Endothelial cell of umbilical vein (primary cell): ENCODE measurements at regions not wholly inside any gene's neighbourhood (a gene's known extent, or its start where the extent isn't known, plus 50 kb on each side); places are given as distances from the start of the nearest gene placed in this dataset.

Experiments used
- BruUV-seq: library from RNA; stranded (reverse); fragments of 400-500 nt; replicated peaks from 2 replicates; lab custom pipeline; 2021; lab: Mats Ljungman, UMichigan
- CTCF ChIA-PET: fragments of 300-600, 350-600 bp; sonication (Branson Sonifier 250); formaldehyde crosslinking; loops from one replicate; lab custom pipeline; 2021; ENCODE audit warnings: antibody characterized with exemption, inconsistent platforms; lab: Charles Lee
- POLR2A ChIA-PET: fragments of 300-600, 350-600 bp; sonication (Branson Sonifier 250); formaldehyde crosslinking; loops from one replicate; lab custom pipeline; 2021; ENCODE audit warnings: antibody characterized with exemption, inconsistent platforms; lab: Charles Lee
- DNase-seq: peaks from one replicate; pipeline ENCODE4 v3.0.0-alpha.2; 2011; ENCODE audit warnings: low read depth, low spot score
- FAIRE-seq: peaks from 2 replicates; lab custom pipeline; 2011; peaks lifted over from hg19 to GRCh38; lab: Jason Lieb, UNC
- H2AFZ ChIP-seq: 2 replicates; pipeline ENCODE4 v1.6.0; 2012; ENCODE audit warnings: low read depth, low read length, control low read depth, inconsistent platforms
- H3K27ac ChIP-seq: 2 replicates; pipeline ENCODE4 v1.5.1; 2011; ENCODE audit warnings: low read depth, mild to moderate bottlenecking, control low read depth, low read length, moderate library complexity; ENCODE audit not compliant: insufficient read depth
- H3K27me3 ChIP-seq, 2 experiments: 2 replicates each; pipeline versions ENCODE4 v1.6.0 to v1.6.1; 2011; ENCODE audit warnings: low read length in 2 of 2, mixed read lengths in 1 of 2; ENCODE audit not compliant: control insufficient read depth in 2 of 2, insufficient read depth in 2 of 2
- H3K36me3 ChIP-seq, 2 experiments: 2 replicates in 1 of 2; 3 replicates in 1 of 2; pipeline ENCODE4 v1.5.1; 2011; ENCODE audit warnings: low read length in 2 of 2, mild to moderate bottlenecking in 1 of 2, moderate library complexity in 1 of 2; ENCODE audit not compliant: control insufficient read depth in 2 of 2, insufficient read depth in 2 of 2; ENCODE audit errors: extremely low read depth in 1 of 2
- H3K4me1 ChIP-seq: 3 replicates; pipeline ENCODE4 v1.5.1; 2011; ENCODE audit warnings: mild to moderate bottlenecking, low read length; ENCODE audit not compliant: control insufficient read depth, insufficient read depth; ENCODE audit errors: extremely low read depth
- H3K4me2 ChIP-seq: 2 replicates; pipeline ENCODE4 v1.6.1; 2011; ENCODE audit warnings: low read length, control low read depth, mixed read lengths; ENCODE audit not compliant: insufficient read depth
- H3K4me3 ChIP-seq, 3 experiments: fragments of 200-600 bp in 1 of 3; sonication (generic), shearing (Covaris generic) in 1 of 3; replicated peaks in 1 of 3; 2 replicates each; pipeline ENCODE4 v1.5.1; 2011 to 2016; ENCODE audit warnings: control low read depth in 3 of 3, low read length in 3 of 3, mild to moderate bottlenecking in 2 of 3, inconsistent platforms in 1 of 3, low read depth in 1 of 3, moderate library complexity in 1 of 3; ENCODE audit not compliant: insufficient read depth in 1 of 3
- H3K79me2 ChIP-seq: 2 replicates; pipeline ENCODE4 v1.6.0; 2012; ENCODE audit warnings: low read length, inconsistent platforms; ENCODE audit not compliant: control insufficient read depth, insufficient read depth
- H3K9ac ChIP-seq: replicated peaks from 2 replicates; pipeline ENCODE3; 2011; ENCODE audit warnings: low read length, control low read depth; ENCODE audit not compliant: insufficient read depth; ENCODE audit errors: extremely low read depth
- H3K9me1 ChIP-seq: replicated peaks from 3 replicates; pipeline ENCODE4 v1.6.0; 2011; ENCODE audit warnings: mild to moderate bottlenecking, low read length; ENCODE audit not compliant: control insufficient read depth, insufficient read depth; ENCODE audit errors: extremely low read depth
- H3K9me3 ChIP-seq: replicated peaks from 2 replicates; pipeline ENCODE4 v1.5.1; 2012; ENCODE audit warnings: low read length, inconsistent platforms; ENCODE audit not compliant: control insufficient read depth, insufficient read depth
- H4K20me1 ChIP-seq: replicated peaks from 2 replicates; pipeline ENCODE3; 2011; ENCODE audit warnings: mild to moderate bottlenecking, low read length; ENCODE audit not compliant: control insufficient read depth, insufficient read depth; ENCODE audit errors: extremely low read depth
- CTCF ChIP-seq, 2 donors: IDR thresholded peaks; 1 replicate in 1 of 2; 2 replicates in 1 of 2; pipeline ENCODE4 v1.5.1; 2011; ENCODE audit warnings: low read length in 2 of 2, mild to moderate bottlenecking in 2 of 2, moderate library complexity in 2 of 2, control low read depth in 1 of 2, inconsistent platforms in 1 of 2, low read depth in 1 of 2; ENCODE audit not compliant: insufficient read depth in 1 of 2; ENCODE audit errors: extremely low read depth in 1 of 2
- EZH2 ChIP-seq: IDR thresholded peaks from 2 replicates; pipeline ENCODE4 v1.6.1; 2012; ENCODE audit warnings: borderline replicate concordance, low read depth, mild to moderate bottlenecking, moderate library complexity, low read length, inconsistent platforms; ENCODE audit not compliant: severe bottlenecking
- FOS ChIP-seq: IDR thresholded peaks from 2 replicates; pipeline ENCODE4 v1.6.1; 2011; ENCODE audit warnings: mild to moderate bottlenecking, low read length, moderate library complexity, borderline replicate concordance; ENCODE audit not compliant: insufficient read depth
- GATA2 ChIP-seq: IDR thresholded peaks from 2 replicates; pipeline ENCODE4 v1.7.0; 2011; ENCODE audit warnings: low read depth, mild to moderate bottlenecking, moderate library complexity, mixed read lengths, low read length; ENCODE audit not compliant: insufficient read length, insufficient read depth
- JUN ChIP-seq: IDR thresholded peaks from 2 replicates; pipeline ENCODE4 v1.6.1; 2011; ENCODE audit warnings: borderline replicate concordance, low read depth; ENCODE audit not compliant: insufficient read length, insufficient read depth
- MYC ChIP-seq: IDR thresholded peaks from one replicate; pipeline ENCODE4 v1.6.1; 2011; ENCODE audit warnings: mild to moderate bottlenecking, low read depth, low read length
- POLR2A ChIP-seq: IDR thresholded peaks from 2 replicates; pipeline ENCODE4 v1.6.1; 2012; ENCODE audit warnings: low read depth, mild to moderate bottlenecking, control low read depth, low read length
- POLR2AphosphoS5 ChIP-seq: IDR thresholded peaks from 2 replicates; pipeline ENCODE4 v1.6.1; 2012; ENCODE audit warnings: low read depth, mild to moderate bottlenecking, control low read depth, low read length, moderate library complexity; ENCODE audit not compliant: insufficient read depth
- dilution Hi-C: fragments of 300-500 bp; cut with MboI; formaldehyde crosslinking; loops from one replicate; pipeline ENCODE4 v1.15.0; 2019; ENCODE audit warnings: low sequenced_read_pairs; ENCODE audit not compliant: extremely low pct_ligation_motif_present
- intact Hi-C: fragments of 100-400 bp; cut with micrococcal nuclease; formaldehyde crosslinking; loops from one replicate; pipeline ENCODE4 v1.10.0; 2022
- TF ChIP-seq, protein P1 (sequence below): IDR thresholded peaks from 2 replicates; pipeline ENCODE4 v1.6.1; 2011; ENCODE audit not compliant: insufficient read depth, insufficient read length

DNA sequence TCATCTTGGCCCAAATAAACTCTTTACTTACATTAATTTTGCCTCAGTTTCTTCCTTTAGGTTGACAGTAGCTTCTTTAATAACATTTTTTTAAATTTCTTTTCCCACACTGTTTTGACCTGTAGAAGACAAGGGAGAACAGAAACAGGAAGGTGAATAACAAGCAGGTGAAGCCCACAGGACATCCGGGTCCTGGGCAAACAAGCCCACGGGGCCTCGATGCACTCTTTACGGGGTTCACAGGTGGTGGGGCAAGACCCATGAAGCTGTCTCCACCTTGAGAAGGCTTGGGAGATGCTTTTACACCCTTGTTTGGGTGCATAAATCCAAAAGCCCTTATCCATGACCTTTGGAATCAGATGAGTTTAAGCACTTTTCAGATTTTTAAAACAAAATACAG, 301.0 kb upstream of the MGAT5 start:
- no peaks in the 10 kb centered on the region for H3K79me2 ChIP-seq
- no peak overlapping the region for H3K4me2 ChIP-seq
- no peaks in the 10 kb centered on the region for H4K20me1 ChIP-seq
- H3K9me1 ChIP-seq: no peaks in the 10 kb centered on the region
- no peak overlapping the region for H3K27ac ChIP-seq
- H2AFZ ChIP-seq: no peak overlapping the region
- ChIA-PET POLR2A (no interaction called here), CTCF (interaction anchor here (0.9 to 1.3 kb wide), 2 partner anchors 16 to 497 kb away, joined by 3 to 4 read pairs; no protein-coding TSS in a partner anchor)
- no peak overlapping the region for H3K4me3 ChIP-seq
- DNase-seq (no peak), FAIRE-seq (no peak)
- no peak for TF ChIP-seq FOS
- no peak for TF ChIP-seq EZH2
- TF ChIP-seq JUN: no peak
- no peak for TF ChIP-seq POLR2A
- TF ChIP-seq, protein P1, sequence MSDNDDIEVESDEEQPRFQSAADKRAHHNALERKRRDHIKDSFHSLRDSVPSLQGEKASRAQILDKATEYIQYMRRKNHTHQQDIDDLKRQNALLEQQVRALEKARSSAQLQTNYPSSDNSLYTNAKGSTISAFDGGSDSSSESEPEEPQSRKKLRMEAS: no peak
- TF ChIP-seq POLR2AphosphoS5: no peak
- TF ChIP-seq GATA2: no peak
- TF ChIP-seq CTCF (IDR thresholded peaks at IDR 0.05; ENCODE audit: extremely low read depth in 1 of 2, insufficient read depth in 1 of 2, low read depth in 1 of 2, low read length in 2 of 2): no peak
- TF ChIP-seq MYC: no peak
- H3K4me1 ChIP-seq: no peaks in the 10 kb centered on the region
- intact Hi-C loops (no loop called here), dilution Hi-C loops (no loop called here)
- no peak overlapping the region for H3K9ac ChIP-seq
- no peaks in the 10 kb centered on the region for H3K9me3 ChIP-seq
- BruUV-seq: no TSS peak
- peaks cover 0 to 1% of the 10 kb centered on the region in 2 experiments for H3K27me3 ChIP-seq
- H3K36me3 ChIP-seq: no peaks in the 10 kb centered on the region
